ENCODE measurements at regions not wholly inside any gene's neighbourhood (a gene's known extent, or its start where the extent isn't known, plus 50 kb on each side); places are given as distances from the start of the nearest gene placed in this dataset.
"Not testable (repeated sequence)": the region's sequence is repeated elsewhere in the genome, so short reads cannot be mapped to it uniquely, and the experiment has no call there.

DNA sequence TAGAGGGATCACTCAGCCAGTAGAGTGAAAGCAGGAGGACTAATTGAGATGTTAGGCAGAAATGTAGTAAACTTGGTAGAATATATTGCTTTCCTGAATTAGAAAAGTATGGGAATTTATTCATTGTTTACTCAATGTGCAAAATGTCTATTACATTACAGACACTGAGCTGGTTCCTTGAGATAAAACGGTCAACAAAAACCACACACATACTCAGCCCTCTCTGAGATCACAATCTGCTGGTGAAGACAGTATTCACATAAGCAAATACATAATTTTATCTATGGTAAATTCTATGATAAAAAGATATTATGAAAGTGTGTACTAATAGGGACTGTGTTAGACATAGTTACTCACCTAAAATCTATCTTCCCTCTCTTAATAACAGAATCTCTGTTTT is 833.5 kb downstream of the KCNA4 start:
- no peak for DNase-seq

DNA sequence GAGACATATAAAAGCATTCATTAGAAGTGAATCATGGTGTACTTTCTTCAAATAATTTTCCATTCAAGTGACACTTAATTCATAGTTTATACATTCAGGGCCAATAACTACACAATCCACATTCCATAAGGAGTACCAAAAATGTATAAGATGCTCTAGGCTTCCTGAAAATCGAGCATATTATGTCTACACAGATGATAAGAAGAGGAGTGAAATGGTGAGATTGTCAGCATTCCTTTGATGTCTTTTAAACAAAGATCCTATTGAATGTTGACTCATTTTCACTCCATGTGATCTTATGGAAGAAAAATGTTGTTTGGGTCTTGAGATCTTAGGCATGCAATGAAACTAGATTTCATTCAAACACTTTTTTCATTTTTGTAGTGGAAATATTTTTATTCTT is 843.2 kb downstream of the KCNA4 start:
- in situ Hi-C loops (cut with HindIII; ENCODE audit: low pct_ligation_motif_present, low pct_unique_long_range_greater_than_20kb, low sequenced_read_pairs), result no loop called here
- peak; percentile 29 for DNase-seq

More for the DNA sequence above, 833.5 kb downstream of the KCNA4 start:
- in situ Hi-C loops (cut with HindIII; ENCODE audit: low pct_ligation_motif_present, low pct_unique_long_range_greater_than_20kb, low sequenced_read_pairs), result no loop called here

GRCh38 chr11:29171360-29171950 is 845.4 kb downstream of the KCNA4 start:
- no peak for DNase-seq
- in situ Hi-C loops (cut with HindIII; ENCODE audit: low pct_ligation_motif_present, low pct_unique_long_range_greater_than_20kb, low sequenced_read_pairs), result no loop called here

GRCh38 chr11:29166306-29166705 is 850.5 kb downstream of the KCNA4 start:
- no peak for DNase-seq
- in situ Hi-C loops (cut with HindIII; ENCODE audit: low pct_ligation_motif_present, low pct_unique_long_range_greater_than_20kb, low sequenced_read_pairs), result no loop called here

DNA sequence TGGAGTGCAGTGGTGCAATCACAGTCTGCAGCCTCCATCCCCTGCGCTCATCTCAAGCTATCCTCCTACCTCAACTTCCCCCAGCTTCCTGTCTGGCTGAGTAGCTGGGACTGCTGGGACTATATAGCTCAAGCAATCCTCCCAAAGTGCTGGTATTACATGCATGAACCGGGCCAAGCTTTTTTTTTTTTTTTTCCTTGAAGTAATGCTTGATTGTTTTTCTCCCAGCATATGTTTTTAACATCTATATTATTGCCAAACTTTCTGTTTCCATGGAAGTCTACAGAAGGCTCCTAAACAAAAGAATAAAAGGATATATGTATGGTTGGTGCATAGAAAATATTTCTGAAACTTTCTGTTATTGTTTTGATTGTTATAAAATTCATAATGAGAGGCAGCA is 853.6 kb downstream of the KCNA4 start:
- in situ Hi-C loops (cut with HindIII; ENCODE audit: low pct_ligation_motif_present, low pct_unique_long_range_greater_than_20kb, low sequenced_read_pairs), result no loop called here
- DNase-seq, result no peak

DNA sequence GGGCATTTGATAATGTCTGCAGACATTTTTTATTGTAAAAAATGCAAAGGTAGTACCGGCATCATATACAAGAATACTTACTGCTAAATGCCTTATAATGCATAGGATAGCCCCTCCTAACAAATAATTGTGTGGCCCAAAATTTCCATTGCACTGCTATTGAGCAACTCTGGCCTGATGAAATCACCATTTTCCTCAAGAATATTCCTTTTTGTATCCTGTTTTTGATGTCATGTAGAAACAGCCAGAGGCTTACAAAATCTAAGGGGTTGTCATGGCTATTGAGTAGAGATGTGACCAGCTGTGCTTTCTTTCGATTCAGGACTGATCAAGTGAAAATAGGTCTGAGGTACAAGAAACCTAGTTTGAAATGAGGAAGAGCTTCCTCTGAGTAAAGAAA is 854.3 kb downstream of the KCNA4 start:
- DNase-seq, result no peak
- in situ Hi-C loops (cut with HindIII; ENCODE audit: low pct_ligation_motif_present, low pct_unique_long_range_greater_than_20kb, low sequenced_read_pairs), result no loop called here

- no peak for DNase-seq
- in situ Hi-C loops (cut with HindIII; ENCODE audit: low pct_ligation_motif_present, low pct_unique_long_range_greater_than_20kb, low sequenced_read_pairs), result no loop called here
Observed at GRCh38 chr11:29161191-29161590, 855.6 kb downstream of the KCNA4 start.

- peak; percentile 72 for DNase-seq
- in situ Hi-C loops (cut with HindIII; ENCODE audit: low pct_ligation_motif_present, low pct_unique_long_range_greater_than_20kb, low sequenced_read_pairs), result no loop called here
Observed at GRCh38 chr11:29159552-29160465, 857.0 kb downstream of the KCNA4 start.

DNA sequence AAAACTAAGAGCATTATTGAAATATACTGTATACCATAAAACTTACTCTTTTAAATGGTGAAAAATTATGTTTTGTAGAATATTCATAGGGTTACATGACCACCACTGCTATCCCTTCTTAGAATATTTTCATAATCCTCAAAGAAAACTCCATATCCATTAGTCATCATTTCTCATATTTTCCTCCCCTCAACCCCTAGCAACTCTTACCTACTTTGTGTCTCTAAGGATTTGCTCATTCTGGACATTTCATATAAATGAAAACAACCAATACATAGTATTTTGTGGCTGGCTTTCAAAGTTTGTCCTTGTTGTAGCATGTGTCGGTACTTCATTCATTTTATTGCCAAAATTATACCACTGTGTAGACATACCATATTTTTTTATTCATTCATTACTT is 863.8 kb downstream of the KCNA4 start:
- in situ Hi-C loops (cut with HindIII; ENCODE audit: low pct_ligation_motif_present, low pct_unique_long_range_greater_than_20kb, low sequenced_read_pairs), result no loop called here

DNA sequence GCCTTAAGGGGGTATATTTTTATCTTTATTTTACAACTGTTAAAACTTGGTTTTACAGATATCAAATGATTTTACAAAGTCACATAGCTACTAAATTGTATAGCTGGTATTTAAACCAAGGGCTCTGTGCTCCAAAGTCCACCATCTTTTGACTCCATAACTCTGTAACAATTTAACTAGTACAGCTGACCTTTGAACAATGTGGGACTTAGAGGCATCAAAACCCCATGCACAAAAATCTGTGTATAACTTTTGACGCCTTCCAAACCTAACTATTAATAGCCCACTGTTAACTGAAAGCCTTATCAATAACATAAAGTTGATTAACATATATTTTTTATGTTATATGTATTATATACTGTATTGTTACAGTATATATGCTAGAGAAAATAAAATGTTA is 874.3 kb downstream of the KCNA4 start:
- in situ Hi-C loops (cut with HindIII; ENCODE audit: low pct_ligation_motif_present, low pct_unique_long_range_greater_than_20kb, low sequenced_read_pairs); DNase-seq: not testable (repeated sequence)

More for the DNA sequence above, 863.8 kb downstream of the KCNA4 start:
- DNase-seq, result no peak

DNA sequence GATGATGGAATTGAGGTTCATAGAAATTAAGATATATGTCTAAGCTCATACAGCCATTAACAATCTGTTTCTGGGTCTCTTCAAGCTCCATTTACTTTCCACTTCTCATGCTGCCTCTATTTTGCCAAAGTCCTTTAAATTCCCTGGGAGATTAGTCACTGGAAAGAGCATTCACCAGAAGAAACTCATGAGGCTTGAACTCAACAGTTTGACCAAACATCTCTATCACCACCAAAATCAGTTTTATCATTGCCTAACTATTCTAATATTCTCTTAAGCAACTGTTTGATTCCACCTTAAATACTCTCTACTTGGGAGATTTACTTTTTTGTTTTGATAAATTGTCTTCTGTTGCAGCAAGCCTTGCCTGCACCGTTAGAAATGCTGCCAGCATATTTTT is 881.3 kb downstream of the KCNA4 start:
- peak; percentile 52 for DNase-seq
- in situ Hi-C loops (cut with HindIII; ENCODE audit: low pct_ligation_motif_present, low pct_unique_long_range_greater_than_20kb, low sequenced_read_pairs), result no loop called here

DNA sequence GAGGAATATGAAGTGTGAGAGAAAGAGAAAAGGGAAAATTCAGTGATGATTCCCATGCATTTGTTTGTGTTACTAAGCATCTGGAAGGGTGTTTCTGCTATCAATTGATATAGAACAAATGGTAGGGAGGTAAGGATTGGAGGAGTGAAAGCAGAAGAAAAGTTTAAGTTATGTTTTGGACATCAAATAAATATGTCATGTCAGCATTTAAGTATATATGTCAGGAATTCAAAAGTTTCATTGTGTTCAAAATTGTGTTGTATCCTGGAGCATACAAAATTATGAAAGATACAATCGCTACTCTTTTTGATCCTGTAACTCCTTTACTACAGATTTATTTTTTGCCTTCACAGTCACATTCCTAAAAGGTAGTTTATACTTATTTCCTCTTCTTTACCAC is 885.8 kb downstream of the KCNA4 start:
- DNase-seq, result no peak
- in situ Hi-C loops (cut with HindIII; ENCODE audit: low pct_ligation_motif_present, low pct_unique_long_range_greater_than_20kb, low sequenced_read_pairs), result no loop called here

GRCh38 chr11:29129844-29130243 is 887.0 kb downstream of the KCNA4 start:
- in situ Hi-C loops (cut with HindIII; ENCODE audit: low pct_ligation_motif_present, low pct_unique_long_range_greater_than_20kb, low sequenced_read_pairs), result no loop called here
- no peak for DNase-seq

- peak; percentile 18 for DNase-seq
- in situ Hi-C loops (cut with HindIII; ENCODE audit: low pct_ligation_motif_present, low pct_unique_long_range_greater_than_20kb, low sequenced_read_pairs), result no loop called here
Observed at GRCh38 chr11:29127461-29127860, 889.4 kb downstream of the KCNA4 start.

- in situ Hi-C loops (cut with HindIII; ENCODE audit: low pct_ligation_motif_present, low pct_unique_long_range_greater_than_20kb, low sequenced_read_pairs), result no loop called here
- no peak for DNase-seq
Observed at GRCh38 chr11:29125606-29126005, 891.2 kb downstream of the KCNA4 start.

GRCh38 chr11:29124470-29124869 is 892.4 kb downstream of the KCNA4 start:
- in situ Hi-C loops (cut with HindIII; ENCODE audit: low pct_ligation_motif_present, low pct_unique_long_range_greater_than_20kb, low sequenced_read_pairs), result no loop called here
- no peak for DNase-seq

DNA sequence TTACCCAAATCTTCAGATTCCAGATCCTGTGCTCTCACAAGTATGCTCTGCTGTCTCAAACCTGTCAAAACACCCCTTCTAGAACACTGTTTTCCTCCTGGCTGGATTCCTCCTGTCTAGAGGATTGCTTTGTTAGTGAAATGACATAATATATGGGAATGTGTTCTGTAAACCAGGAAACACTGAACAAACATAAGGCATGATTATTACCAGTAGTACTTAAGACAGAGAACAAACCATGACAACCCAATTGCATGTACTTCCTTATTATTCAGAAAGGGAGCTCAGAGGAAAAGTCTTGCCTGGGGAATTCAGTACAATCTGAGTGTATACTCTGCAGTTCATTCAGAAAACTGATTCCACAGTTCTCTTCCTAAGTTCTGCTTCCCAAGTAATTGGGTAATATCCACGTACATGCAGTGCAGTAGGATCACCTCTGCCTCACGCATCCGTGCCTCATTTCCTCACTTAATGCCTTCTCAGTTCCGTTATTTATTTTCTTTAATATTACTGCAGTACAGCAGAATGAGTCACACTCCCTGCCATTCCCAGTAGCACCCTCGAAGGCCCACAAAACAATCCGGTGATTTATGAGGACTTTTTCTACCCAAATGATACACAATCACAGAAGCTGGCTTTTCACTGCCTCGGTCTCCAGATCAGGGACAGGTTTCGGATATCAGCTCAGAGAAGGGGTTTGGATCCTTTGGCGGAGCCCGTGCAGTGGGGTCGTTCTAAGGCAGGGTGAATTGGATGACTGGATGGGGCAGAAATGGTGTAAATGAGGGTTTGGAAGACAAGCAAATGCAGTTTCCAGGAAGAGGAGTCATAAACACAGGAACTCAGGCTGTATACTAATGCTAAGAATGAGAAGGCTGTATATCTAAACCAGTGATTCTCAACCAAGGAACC is 896.9 kb downstream of the KCNA4 start:
- peak; percentile 32 for DNase-seq

GRCh38 chr11:29119116-29119515 is 897.7 kb downstream of the KCNA4 start:
- in situ Hi-C loops (cut with HindIII; ENCODE audit: low pct_ligation_motif_present, low pct_unique_long_range_greater_than_20kb, low sequenced_read_pairs), result no loop called here
- DNase-seq, result no peak

More for the DNA sequence above, 896.9 kb downstream of the KCNA4 start:
- in situ Hi-C loops (cut with HindIII; ENCODE audit: low pct_ligation_motif_present, low pct_unique_long_range_greater_than_20kb, low sequenced_read_pairs), result no loop called here

DNA sequence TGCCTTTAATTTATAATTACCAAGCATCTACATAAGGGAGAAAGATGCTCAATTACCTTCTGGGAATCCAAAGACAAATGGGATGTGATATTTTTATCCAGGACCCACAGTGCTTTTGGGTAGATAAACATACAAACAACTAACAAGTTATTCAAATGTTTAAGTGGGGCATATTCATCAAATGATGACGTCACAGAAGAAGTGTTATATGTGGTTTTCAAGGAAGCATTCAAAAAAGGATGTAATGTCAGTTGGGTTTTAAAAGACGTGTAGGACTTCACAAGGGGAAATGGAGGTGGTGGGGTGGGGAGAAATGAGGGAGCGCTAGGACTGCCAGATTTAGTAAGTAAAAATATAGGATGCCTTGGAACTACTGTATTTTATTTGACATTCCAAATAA is 915.9 kb downstream of the KCNA4 start:
- DNase-seq, result no peak
- in situ Hi-C loops (cut with HindIII; ENCODE audit: low pct_ligation_motif_present, low pct_unique_long_range_greater_than_20kb, low sequenced_read_pairs), result no loop called here

Measured in ACHN (cell line).